ENCODE measurements at regions not wholly inside any gene's neighbourhood (a gene's known extent, or its start where the extent isn't known, plus 50 kb on each side); places are given as distances from the start of the nearest gene placed in this dataset.
"Not testable (repeated sequence)": the region's sequence is repeated elsewhere in the genome, so short reads cannot be mapped to it uniquely, and the experiment has no call there.

DNA sequence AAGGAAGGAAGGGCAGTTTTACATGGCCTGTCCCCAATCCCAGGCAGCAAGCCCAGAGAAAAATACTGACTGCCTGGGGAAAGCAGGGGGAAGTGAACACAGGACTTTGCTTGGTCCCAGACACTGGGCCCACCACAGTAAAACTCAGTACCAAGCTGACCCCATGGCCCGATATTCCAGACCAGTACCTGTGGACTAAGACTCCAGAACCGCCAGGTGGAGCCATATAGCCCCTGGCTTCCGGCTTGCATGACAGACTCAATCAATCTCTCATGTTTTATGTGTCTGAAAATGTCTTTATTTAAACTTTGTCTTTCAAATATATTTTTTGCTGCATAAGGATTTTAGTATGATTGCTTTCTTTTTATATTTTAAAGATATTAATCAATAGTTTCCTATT is 767.9 kb upstream of the SLITRK6 start:
- Histone ChIP-seq H3K9me3 (replicated peaks) (no peaks in the 10 kb centered on the region), H3K4me1 (replicated peaks) (no peaks in the 10 kb centered on the region), H3K27me3 (replicated peaks) (no peaks in the 10 kb centered on the region), H3K27ac (no peak overlapping the region), H3K4me3 (no peak overlapping the region), H3K36me3 (no peaks in the 10 kb centered on the region)
- no peak for DNase-seq (ENCODE audit: low read depth in 1 of 2, low spot score in 2 of 2)

DNA sequence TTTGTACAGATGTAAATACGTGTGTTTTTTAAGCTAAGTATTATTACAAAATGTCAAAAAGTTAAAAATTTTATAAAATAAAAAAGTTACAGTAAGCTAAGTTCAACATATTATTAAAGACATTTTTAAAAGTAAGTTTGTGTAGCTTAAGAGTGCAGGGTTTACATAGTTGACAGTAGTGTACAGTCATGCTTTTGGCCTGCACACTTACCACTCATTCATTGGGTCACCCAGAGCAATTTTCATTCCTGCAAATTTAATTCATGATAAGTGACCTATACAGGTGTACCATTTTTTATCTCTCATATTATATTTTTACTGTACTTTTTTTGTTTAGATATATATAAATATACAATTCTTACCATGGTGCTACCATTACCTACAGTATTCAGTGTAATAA is 769.9 kb upstream of the SLITRK6 start:
- DNase-seq (ENCODE audit: low read depth in 1 of 2, low spot score in 2 of 2) = no peak
- Histone ChIP-seq H3K27me3 (replicated peaks) (no peaks in the 10 kb centered on the region), H3K27ac (no peak overlapping the region), H3K36me3 (no peaks in the 10 kb centered on the region), H3K4me3 (no peak overlapping the region), H3K4me1 (replicated peaks) (no peaks in the 10 kb centered on the region), H3K9me3 (replicated peaks) (no peaks in the 10 kb centered on the region)

DNA sequence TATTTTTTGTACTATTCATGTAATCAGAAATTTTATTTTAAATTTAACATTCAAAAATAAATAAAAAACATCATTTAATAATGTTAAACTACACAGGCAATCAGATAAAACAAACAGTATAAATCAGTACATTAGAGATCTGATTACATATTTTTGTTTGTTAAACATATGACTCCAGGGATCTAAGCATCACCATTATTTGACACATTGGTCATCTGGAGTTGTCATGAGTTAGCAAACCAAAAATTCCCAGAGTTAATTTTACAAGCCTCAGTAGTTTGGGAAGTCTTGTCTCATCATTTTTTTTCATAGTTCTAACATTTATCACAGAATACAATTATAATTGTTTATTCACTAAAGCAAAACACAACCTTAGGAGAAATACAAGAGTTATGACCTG is 770.8 kb upstream of the SLITRK6 start:
- Histone ChIP-seq H3K27ac (no peak overlapping the region), H3K36me3 (no peaks in the 10 kb centered on the region), H3K27me3 (replicated peaks) (no peaks in the 10 kb centered on the region), H3K4me3 (no peak overlapping the region), H3K9me3 (replicated peaks) (no peaks in the 10 kb centered on the region), H3K4me1 (replicated peaks) (no peaks in the 10 kb centered on the region)
- no peak for DNase-seq (ENCODE audit: low read depth in 1 of 2, low spot score in 2 of 2)

DNA sequence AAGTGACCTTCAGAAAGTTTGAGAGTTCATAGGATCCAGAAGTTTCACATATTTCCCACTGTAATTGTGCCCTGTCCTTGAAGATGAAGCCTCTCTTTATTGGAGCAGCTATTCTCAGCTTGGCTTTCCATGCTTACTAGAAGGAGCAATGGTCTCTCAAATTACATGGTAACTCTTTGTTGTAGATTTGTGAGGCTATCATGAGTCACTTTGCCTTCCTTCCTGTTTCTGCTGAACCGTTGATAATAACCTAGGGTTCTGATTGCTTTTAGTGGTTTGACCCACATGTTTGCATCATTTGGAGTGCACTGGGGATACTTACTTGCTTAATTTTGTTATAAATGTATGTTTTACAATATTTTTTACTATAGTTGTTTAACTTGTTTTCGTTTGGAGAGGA is 772.9 kb upstream of the SLITRK6 start:
- no peaks in the 10 kb centered on the region for H3K9me3 ChIP-seq (replicated peaks)
- H3K4me3 ChIP-seq = no peak overlapping the region
- H3K27me3 ChIP-seq (replicated peaks) = no peaks in the 10 kb centered on the region
- no peaks in the 10 kb centered on the region for H3K4me1 ChIP-seq (replicated peaks)
- DNase-seq (ENCODE audit: low read depth in 1 of 2, low spot score in 2 of 2) = no peak
- no peaks in the 10 kb centered on the region for H3K36me3 ChIP-seq
- no peak overlapping the region for H3K27ac ChIP-seq

DNA sequence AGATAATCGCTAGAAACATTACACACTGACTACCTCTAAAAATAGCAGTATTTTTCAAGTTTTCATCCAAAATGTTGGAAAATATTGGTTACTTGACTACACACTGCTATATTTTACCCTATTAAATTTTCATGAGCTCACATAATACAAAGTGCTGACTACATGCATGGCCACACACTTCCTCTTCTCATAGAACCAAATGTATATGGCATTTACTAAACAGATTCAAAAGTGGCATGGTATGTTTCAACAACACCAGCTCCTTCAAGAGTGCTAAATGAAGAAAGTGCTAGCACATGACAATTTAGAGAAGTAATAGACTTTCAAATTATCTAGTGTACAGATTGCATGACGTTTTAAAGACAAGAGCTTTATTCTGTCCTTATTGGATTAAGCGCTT is 780.4 kb upstream of the SLITRK6 start:
- H3K27me3 ChIP-seq (replicated peaks) = no peaks in the 10 kb centered on the region
- no peaks in the 10 kb centered on the region for H3K36me3 ChIP-seq
- no peak overlapping the region for H3K4me3 ChIP-seq
- H3K4me1 ChIP-seq (replicated peaks) = no peaks in the 10 kb centered on the region
- H3K9me3 ChIP-seq (replicated peaks) = no peaks in the 10 kb centered on the region
- no peak for DNase-seq (ENCODE audit: low read depth in 1 of 2, low spot score in 2 of 2)
- no peak overlapping the region for H3K27ac ChIP-seq

DNA sequence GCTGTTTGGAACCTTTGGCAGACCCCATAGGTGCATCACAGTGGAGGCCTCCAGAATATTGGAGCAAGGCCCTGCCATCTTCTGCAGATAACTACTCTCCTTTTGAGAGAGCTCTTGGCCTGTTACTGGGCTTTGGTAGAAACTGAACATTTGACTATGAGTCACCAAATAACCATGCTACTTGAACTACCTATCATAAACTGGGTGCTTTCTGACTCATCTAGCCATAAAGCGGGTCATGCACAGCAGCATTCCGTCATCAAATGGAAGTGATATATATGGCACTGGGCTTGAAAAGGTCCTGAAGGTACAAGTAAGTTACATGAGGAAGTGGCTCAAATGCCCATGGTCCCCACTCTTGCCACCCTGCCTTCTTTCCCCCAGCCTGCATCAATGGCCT is 782.5 kb upstream of the SLITRK6 start:
- no peaks in the 10 kb centered on the region for H3K27me3 ChIP-seq (replicated peaks)
- H3K4me1 ChIP-seq (replicated peaks) = no peaks in the 10 kb centered on the region
- no peaks in the 10 kb centered on the region for H3K9me3 ChIP-seq (replicated peaks)
- no peak for DNase-seq (ENCODE audit: low read depth in 1 of 2, low spot score in 2 of 2)
- H3K4me3 ChIP-seq = no peak overlapping the region
- H3K36me3 ChIP-seq = no peaks in the 10 kb centered on the region
- H3K27ac ChIP-seq = no peak overlapping the region

DNA sequence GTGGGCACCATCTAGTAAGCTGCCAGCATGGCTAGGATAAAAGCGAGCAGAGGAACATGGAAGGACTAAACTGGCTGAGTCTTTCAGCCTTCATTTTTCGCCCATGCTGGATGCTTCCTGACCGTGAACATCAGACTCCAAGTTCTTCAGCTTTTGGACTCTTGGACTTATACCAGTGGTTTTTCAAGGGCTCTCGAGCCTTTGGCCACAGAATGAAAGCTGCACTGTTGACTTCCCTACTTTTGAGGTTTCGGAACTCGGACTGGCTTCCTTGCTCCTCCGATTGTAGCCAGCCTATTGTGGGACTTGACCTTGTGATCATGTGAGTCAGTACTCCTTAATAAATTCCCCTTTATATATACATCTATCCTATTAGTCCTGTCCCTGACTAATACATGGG is 785.1 kb upstream of the SLITRK6 start:
- Histone ChIP-seq H3K36me3 (no peaks in the 10 kb centered on the region), H3K9me3 (replicated peaks) (no peaks in the 10 kb centered on the region), H3K4me3 (no peak overlapping the region), H3K4me1 (replicated peaks) (no peaks in the 10 kb centered on the region), H3K27me3 (replicated peaks) (no peaks in the 10 kb centered on the region), H3K27ac (no peak overlapping the region)
- no peak for DNase-seq (ENCODE audit: low read depth in 1 of 2, low spot score in 2 of 2)

DNA sequence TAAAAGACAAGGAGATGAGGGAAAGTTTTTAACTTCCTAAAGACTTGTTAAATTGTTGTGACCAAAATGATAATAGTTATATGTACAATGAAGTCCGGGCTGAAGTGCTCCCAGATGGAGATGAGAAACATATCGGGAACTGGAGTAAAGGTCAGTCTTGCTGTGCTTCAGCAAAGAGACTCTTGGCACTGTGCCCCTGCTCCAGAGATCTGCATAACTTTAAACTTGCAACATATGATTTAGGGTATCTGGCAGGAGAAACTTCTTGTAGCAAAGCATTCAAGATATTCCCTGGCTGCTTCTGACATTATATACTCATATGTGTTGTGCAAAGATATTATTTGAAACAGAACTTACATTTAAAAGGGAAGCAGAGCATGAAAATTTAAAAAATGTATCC is 786.6 kb upstream of the SLITRK6 start:
- H3K4me3 ChIP-seq = no peak overlapping the region
- no peak overlapping the region for H3K27ac ChIP-seq
- no peaks in the 10 kb centered on the region for H3K36me3 ChIP-seq
- no peaks in the 10 kb centered on the region for H3K4me1 ChIP-seq (replicated peaks)
- H3K9me3 ChIP-seq (replicated peaks) = no peaks in the 10 kb centered on the region
- no peaks in the 10 kb centered on the region for H3K27me3 ChIP-seq (replicated peaks)
- no peak for DNase-seq (ENCODE audit: low read depth in 1 of 2, low spot score in 2 of 2)

DNA sequence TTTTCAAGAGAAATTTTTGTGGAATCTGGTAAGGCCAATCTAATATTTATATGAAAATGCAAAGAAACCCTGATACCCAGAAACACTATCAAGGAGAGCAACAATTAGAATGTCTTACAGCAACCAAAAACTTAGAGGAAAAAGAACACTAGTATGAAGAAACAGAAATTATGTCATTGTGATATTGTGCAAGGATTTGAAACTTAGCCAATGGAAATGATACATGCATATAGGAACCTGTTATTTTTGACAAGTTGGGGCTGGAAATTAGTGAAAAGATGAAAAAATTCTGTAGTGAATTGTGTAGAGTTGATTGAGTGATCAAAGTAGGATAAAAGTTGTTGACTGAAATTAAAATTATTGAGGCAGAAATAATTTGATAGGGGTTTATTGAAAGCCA is 792.6 kb upstream of the SLITRK6 start:
- Histone ChIP-seq H3K4me3 (no peak overlapping the region), H3K4me1 (replicated peaks) (no peaks in the 10 kb centered on the region), H3K36me3 (no peaks in the 10 kb centered on the region), H3K27me3 (replicated peaks) (no peaks in the 10 kb centered on the region), H3K27ac (no peak overlapping the region), H3K9me3 (replicated peaks) (no peaks in the 10 kb centered on the region)
- no peak for DNase-seq (ENCODE audit: low read depth in 1 of 2, low spot score in 2 of 2)

DNA sequence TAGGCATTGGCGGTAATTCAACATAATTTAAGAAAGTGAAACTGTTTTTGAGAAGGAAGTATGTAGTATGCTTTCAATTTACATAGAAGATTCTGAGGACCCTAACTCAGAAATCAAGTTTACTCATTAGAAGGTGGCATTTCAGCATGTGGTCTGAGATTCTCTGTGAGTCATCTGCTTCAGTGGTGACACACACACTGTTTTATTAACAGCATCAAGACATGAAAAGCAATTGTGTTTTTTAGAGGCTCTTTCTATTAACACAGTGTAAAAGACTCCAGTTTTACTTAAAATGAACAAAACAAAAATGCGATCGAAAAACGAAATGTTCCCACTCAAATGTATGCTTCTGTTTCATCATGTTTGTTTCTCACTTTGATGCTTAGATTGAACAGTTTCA is 802.1 kb upstream of the SLITRK6 start:
- H3K4me1 ChIP-seq (replicated peaks) = no peaks in the 10 kb centered on the region
- no peak overlapping the region for H3K27ac ChIP-seq
- no peak overlapping the region for H3K4me3 ChIP-seq
- no peaks in the 10 kb centered on the region for H3K27me3 ChIP-seq (replicated peaks)
- DNase-seq (ENCODE audit: low read depth in 1 of 2, low spot score in 2 of 2) = no peak
- H3K36me3 ChIP-seq = no peaks in the 10 kb centered on the region
- H3K9me3 ChIP-seq (replicated peaks) = no peaks in the 10 kb centered on the region

DNA sequence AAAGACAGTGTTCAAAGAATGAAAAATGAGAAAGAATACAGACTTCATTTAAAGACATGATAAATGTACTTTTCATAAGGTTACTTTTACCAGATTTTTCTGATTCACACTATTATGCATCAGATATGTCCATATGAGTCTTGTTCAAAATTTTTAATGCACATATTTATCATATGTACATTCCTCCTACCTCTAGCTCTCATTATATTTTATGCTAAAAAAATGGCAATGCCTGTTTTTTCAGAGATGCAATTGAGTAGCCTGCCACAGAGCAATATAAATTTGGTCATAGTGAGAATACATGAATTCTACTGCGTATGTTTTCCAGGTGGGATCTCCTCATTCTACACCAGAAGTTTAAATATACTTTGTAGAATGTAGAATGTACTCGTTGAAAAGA is 807.0 kb upstream of the SLITRK6 start:
- no peaks in the 10 kb centered on the region for H3K4me1 ChIP-seq (replicated peaks)
- H3K9me3 ChIP-seq (replicated peaks) = no peaks in the 10 kb centered on the region
- H3K27ac ChIP-seq = no peak overlapping the region
- H3K36me3 ChIP-seq = no peaks in the 10 kb centered on the region
- DNase-seq (ENCODE audit: low read depth in 1 of 2, low spot score in 2 of 2) = no peak
- no peaks in the 10 kb centered on the region for H3K27me3 ChIP-seq (replicated peaks)
- H3K4me3 ChIP-seq = no peak overlapping the region

DNA sequence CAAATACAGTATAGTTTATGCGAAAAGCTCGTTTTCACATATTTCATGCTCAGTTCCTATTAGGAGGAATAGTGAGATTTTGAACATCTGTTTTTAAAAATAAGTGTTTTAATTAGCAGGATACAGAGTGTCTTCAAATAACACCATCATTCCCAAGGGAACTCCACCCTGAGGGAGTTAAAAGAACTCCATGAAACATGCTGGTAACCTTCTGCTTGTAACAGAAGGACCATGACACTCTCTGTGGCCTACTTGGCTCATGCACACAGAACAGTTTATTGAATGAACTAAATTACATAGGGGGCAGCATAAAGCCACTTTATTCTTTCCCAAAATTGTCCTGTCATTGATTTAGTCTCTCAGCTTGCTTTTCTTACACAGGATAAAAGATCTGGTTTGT is 809.5 kb upstream of the SLITRK6 start:
- no peak for DNase-seq (ENCODE audit: low read depth in 1 of 2, low spot score in 2 of 2)
- no peaks in the 10 kb centered on the region for H3K9me3 ChIP-seq (replicated peaks)
- H3K27ac ChIP-seq = no peak overlapping the region
- no peak overlapping the region for H3K4me3 ChIP-seq
- H3K27me3 ChIP-seq (replicated peaks) = no peaks in the 10 kb centered on the region
- no peaks in the 10 kb centered on the region for H3K4me1 ChIP-seq (replicated peaks)
- H3K36me3 ChIP-seq = no peaks in the 10 kb centered on the region

DNA sequence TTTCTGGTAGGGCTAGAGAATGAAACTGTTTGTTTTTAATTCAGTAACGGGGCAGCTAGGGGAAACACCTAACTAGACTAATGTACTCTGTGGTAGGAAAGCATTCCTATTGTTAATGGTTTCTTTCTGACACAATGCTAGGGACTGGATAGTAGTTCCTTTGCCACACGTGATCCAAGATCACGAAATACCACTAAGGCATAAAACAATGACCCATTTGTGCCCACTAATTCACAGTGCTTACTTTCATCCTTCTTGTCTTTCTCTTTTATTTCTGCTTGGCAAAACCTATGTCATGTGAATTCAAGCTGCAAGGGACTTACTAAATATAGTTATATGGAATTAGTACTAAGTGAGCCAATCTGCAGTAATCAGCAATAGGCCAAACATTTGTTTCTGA is 834.1 kb upstream of the SLITRK6 start:
- no peak overlapping the region for H3K27ac ChIP-seq
- DNase-seq (ENCODE audit: low read depth in 1 of 2, low spot score in 2 of 2) = no peak
- no peak overlapping the region for H3K4me3 ChIP-seq
- H3K9me3 ChIP-seq (replicated peaks) = no peaks in the 10 kb centered on the region
- no peaks in the 10 kb centered on the region for H3K27me3 ChIP-seq (replicated peaks)
- no peaks in the 10 kb centered on the region for H3K36me3 ChIP-seq
- no peaks in the 10 kb centered on the region for H3K4me1 ChIP-seq (replicated peaks)

DNA sequence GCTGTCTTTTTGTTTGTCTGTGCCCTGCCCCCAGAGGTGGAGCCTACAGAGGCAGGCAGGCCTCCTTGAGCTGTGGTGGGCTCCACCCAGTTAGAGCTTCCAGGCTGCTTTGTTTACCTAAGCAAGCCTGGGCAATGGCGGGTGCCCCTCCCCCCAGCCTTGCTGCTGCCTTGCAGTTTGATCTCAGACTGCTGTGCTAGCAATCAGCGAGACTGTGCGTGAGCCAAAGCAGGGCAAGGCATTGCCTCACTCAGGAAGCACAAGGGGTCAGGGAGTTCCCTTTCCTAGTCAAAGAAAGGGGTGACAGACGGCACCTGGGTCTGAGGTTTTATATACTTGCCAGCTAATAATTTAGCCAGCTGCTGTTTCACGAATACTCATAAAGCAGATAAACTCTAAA is 852.0 kb upstream of the SLITRK6 start:
- H3K36me3 ChIP-seq; H3K9me3 ChIP-seq (replicated peaks); DNase-seq (ENCODE audit: low read depth in 1 of 2, low spot score in 2 of 2); H3K4me1 ChIP-seq (replicated peaks); H3K4me3 ChIP-seq; H3K27me3 ChIP-seq (replicated peaks); H3K27ac ChIP-seq: not testable (repeated sequence)

DNA sequence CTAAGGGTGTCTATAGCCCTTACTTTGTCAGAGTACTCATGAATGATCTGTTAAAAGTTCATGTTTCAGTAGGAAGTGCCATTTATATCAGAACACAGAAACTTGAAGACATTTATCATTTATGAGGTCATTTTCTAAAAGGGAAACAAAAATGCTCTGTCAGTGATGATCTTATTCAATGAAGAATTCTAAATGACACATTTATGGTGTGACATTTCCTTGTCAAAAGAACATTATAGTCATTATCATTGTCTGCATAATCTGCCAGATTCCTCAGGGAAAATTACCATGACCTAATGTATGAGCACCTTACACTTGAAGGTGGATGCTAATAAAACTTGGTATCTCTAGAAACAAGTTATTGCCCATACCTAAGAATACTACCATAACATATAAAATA is 853.8 kb upstream of the SLITRK6 start:
- Histone ChIP-seq H3K36me3 (no peaks in the 10 kb centered on the region), H3K4me1 (replicated peaks) (no peaks in the 10 kb centered on the region), H3K9me3 (replicated peaks) (no peaks in the 10 kb centered on the region), H3K27ac (no peak overlapping the region), H3K4me3 (no peak overlapping the region), H3K27me3 (replicated peaks) (no peaks in the 10 kb centered on the region)
- no peak for DNase-seq (ENCODE audit: low read depth in 1 of 2, low spot score in 2 of 2)

DNA sequence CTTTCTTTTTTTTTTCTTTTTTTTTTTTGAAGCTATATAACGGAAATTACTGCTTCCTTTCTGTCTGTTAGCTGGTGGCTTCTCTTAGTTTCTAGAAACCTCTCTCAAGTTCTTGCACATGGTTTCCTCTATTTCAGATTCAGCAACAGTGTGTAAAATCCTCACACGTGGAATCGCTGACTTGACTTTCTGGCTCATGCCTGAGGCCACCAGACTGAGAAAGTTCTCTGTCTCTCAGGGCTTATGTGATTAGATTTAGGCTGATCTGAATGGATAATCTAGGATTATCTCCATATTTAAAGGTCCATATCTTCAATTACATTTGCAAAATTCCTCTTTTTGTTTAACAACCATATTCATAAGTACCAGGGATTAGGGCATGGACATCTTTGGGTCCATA is 856.3 kb upstream of the SLITRK6 start:
- H3K27me3 ChIP-seq (replicated peaks) = no peaks in the 10 kb centered on the region
- no peak overlapping the region for H3K4me3 ChIP-seq
- H3K36me3 ChIP-seq = no peaks in the 10 kb centered on the region
- no peaks in the 10 kb centered on the region for H3K9me3 ChIP-seq (replicated peaks)
- no peaks in the 10 kb centered on the region for H3K4me1 ChIP-seq (replicated peaks)
- no peak for DNase-seq (ENCODE audit: low read depth in 1 of 2, low spot score in 2 of 2)
- H3K27ac ChIP-seq = no peak overlapping the region
